ENCODE measurements at regions not wholly inside any gene's neighbourhood (a gene's known extent, or its start where the extent isn't known, plus 50 kb on each side); places are given as distances from the start of the nearest gene placed in this dataset.

GRCh38 chr5:125327676-125328075 is 581.2 kb upstream of the ZNF608 start:
- H2AFZ ChIP-seq (ENCODE audit: low read length): no peak overlapping the region
- H3K79me2 ChIP-seq (ENCODE audit: insufficient read depth, low read length): no peaks in the 10 kb centered on the region
- no TSS peak for BruUV-seq (replicated peaks)
- in situ Hi-C loops (cut with HindIII; ENCODE audit: extremely low pct_ligation_motif_present, low pct_unique_long_range_greater_than_20kb): no loop called here
- H3K4me3 ChIP-seq (replicated peaks in 1 of 3; ENCODE audit: insufficient read depth in 1 of 3, low read depth in 2 of 3, low read length in 3 of 3): no peak overlapping the region
- no peaks in the 10 kb centered on the region for H3K36me3 ChIP-seq (replicated peaks in 1 of 2; ENCODE audit: control insufficient read depth in 1 of 2, insufficient read depth in 2 of 2, low read length in 2 of 2)
- FAIRE-seq: no peak
- no peaks in the 10 kb centered on the region for H3K27me3 ChIP-seq (ENCODE audit: control insufficient read depth in 1 of 2, insufficient read depth in 2 of 2, low read length in 2 of 2)
- DNase-seq (ENCODE audit: low spot score): no peak
- no peak overlapping the region for H3K27ac ChIP-seq (ENCODE audit: extremely low read length, insufficient read depth, low read length)
- H3K4me2 ChIP-seq (ENCODE audit: low read depth, low read length): no peak overlapping the region
- no peaks in the 10 kb centered on the region for H3K9me3 ChIP-seq (ENCODE audit: low read length)
- ATAC-seq: no peak
- TF ChIP-seq TCF12 (IDR thresholded peaks at IDR 0.05): no peak
- no peak for TF ChIP-seq TCF12 (CRISPR knock-in tag; IDR thresholded peaks at IDR 0.05)
- TF ChIP-seq ZNF121 (CRISPR knock-in tag; IDR thresholded peaks at IDR 0.05): no peak
- no peak for TF ChIP-seq ZNF703 (CRISPR knock-in tag; IDR thresholded peaks at IDR 0.05; ENCODE audit: borderline replicate concordance)
- TF ChIP-seq IRX3 (CRISPR knock-in tag; IDR thresholded peaks at IDR 0.05; ENCODE audit: borderline replicate concordance, low read depth): no peak
- TF ChIP-seq KMT2B (CRISPR knock-in tag; IDR thresholded peaks at IDR 0.05): no peak
- TF ChIP-seq ZNF337 (CRISPR knock-in tag; IDR thresholded peaks at IDR 0.05; ENCODE audit: borderline replicate concordance, low read depth): no peak
- TF ChIP-seq SP5 (CRISPR knock-in tag; IDR thresholded peaks at IDR 0.05; ENCODE audit: borderline replicate concordance, low read depth): no peak
- no peak for TF ChIP-seq PHF20 (CRISPR knock-in tag; IDR thresholded peaks at IDR 0.05)
- no peak for TF ChIP-seq ZNF749 (CRISPR knock-in tag; IDR thresholded peaks at IDR 0.05; ENCODE audit: borderline replicate concordance)
- no peak for TF ChIP-seq ZNF407 (CRISPR knock-in tag; IDR thresholded peaks at IDR 0.05; ENCODE audit: not compliant biosample characterization)
- TF ChIP-seq KLF16 (CRISPR knock-in tag; IDR thresholded peaks at IDR 0.05): no peak
- no peak for TF ChIP-seq ZNF513 (CRISPR knock-in tag; conservative IDR thresholded peaks at IDR 0.05)
- no peak for TF ChIP-seq ZNF576 (CRISPR knock-in tag; IDR thresholded peaks at IDR 0.05)
- H3K4me1 ChIP-seq (ENCODE audit: insufficient read depth, low read length): no peaks in the 10 kb centered on the region
- no peak overlapping the region for H3K9ac ChIP-seq (ENCODE audit: insufficient read depth, low read depth, low read length)
- H4K20me1 ChIP-seq (ENCODE audit: insufficient read depth, low read length): no peaks in the 10 kb centered on the region
- CTCF ChIA-PET (ENCODE audit: low intra/inter-chr PET ratio, low total read pairs): no interaction called here
- WGBS (ENCODE audit: low lambda C conversion rate): 3% methylated on average over 3 of the region's 3 CpGs
- intact Hi-C loops (cut with micrococcal nuclease; ENCODE audit: unreplicated experiment): no loop called here
- POLR2A ChIA-PET: no interaction called here

Data from HepG2 (cell line).